HEK293 (cell line): ENCODE measurements at regions not wholly inside any gene's neighbourhood (a gene's known extent, or its start where the extent isn't known, plus 50 kb on each side); places are given as distances from the start of the nearest gene placed in this dataset.

Experiments
- CTCF ChIA-PET: fragments of 350-600 bp; formaldehyde crosslinking; extraction: SDS; loops from one replicate; lab custom pipeline; 2021; ENCODE audit warnings: antibody characterized with exemption; lab: Yijun Ruan, JAX
- POLR2A ChIA-PET: fragments of 300-600 bp; formaldehyde crosslinking; extraction: SDS; loops from one replicate; lab custom pipeline; 2020; ENCODE audit warnings: antibody characterized with exemption, inconsistent platforms; lab: Yijun Ruan, JAX
- H3K27ac ChIP-seq: fragments of 200-500 bp; sonication (Bioruptor generic); 2 replicates; pipeline ENCODE4 v1.5.1; 2014; ENCODE audit warnings: low read depth, low read length, control low read depth, inconsistent platforms; ENCODE audit errors: extremely low read depth
- H3K36me3 ChIP-seq, 2 experiments: fragments of 200-500 bp in 1 of 2; sonication (Bioruptor generic) in 1 of 2; 1 replicate in 1 of 2; 2 replicates in 1 of 2; pipeline ENCODE4 v1.5.1; 2014 to 2017; ENCODE audit warnings: inconsistent platforms in 2 of 2, low read length in 2 of 2; ENCODE audit not compliant: control insufficient read depth in 2 of 2, insufficient read depth in 1 of 2
- H3K4me1 ChIP-seq: fragments of 200-500 bp; sonication (Bioruptor generic); 2 replicates; pipeline ENCODE4 v1.5.1; 2014; ENCODE audit warnings: mild to moderate bottlenecking, low read length, inconsistent platforms; ENCODE audit not compliant: control insufficient read depth, insufficient read depth
- H3K4me3 ChIP-seq: 2 replicates; pipeline ENCODE4 v1.5.1; 2011; ENCODE audit warnings: low read depth, mild to moderate bottlenecking, control low read depth, low read length, moderate library complexity
- H3K9me3 ChIP-seq: fragments of 200-500 bp; sonication (Bioruptor generic); 2 replicates; pipeline ENCODE4 v1.5.1; 2014; ENCODE audit warnings: low read depth, low read length, inconsistent platforms; ENCODE audit not compliant: control insufficient read depth, insufficient read depth
- ATF2 ChIP-seq: fragments of 450-650 bp; formaldehyde crosslinking; IDR thresholded peaks from 2 replicates; pipeline ENCODE4 v1.5.1; 2016; ENCODE audit warnings: missing biosample characterization, missing genetic modification characterization, low read depth
- KLF8 ChIP-seq: fragments of 450-650 bp; formaldehyde crosslinking; IDR thresholded peaks from 2 replicates; pipeline ENCODE4 v1.5.1; 2016; ENCODE audit warnings: missing biosample characterization, missing genetic modification characterization
- OVOL3 ChIP-seq: fragments of 450-650 bp; formaldehyde crosslinking; IDR thresholded peaks from 2 replicates; pipeline ENCODE4 v1.5.1; 2016; ENCODE audit warnings: missing biosample characterization, missing genetic modification characterization
- PRDM1 ChIP-seq: fragments of 450-650 bp; formaldehyde crosslinking; IDR thresholded peaks from 2 replicates; pipeline ENCODE4; 2016; ENCODE audit warnings: missing biosample characterization, missing genetic modification characterization
- RBAK ChIP-seq: fragments of 450-650 bp; formaldehyde crosslinking; IDR thresholded peaks from 2 replicates; pipeline ENCODE4 v1.5.1; 2016; ENCODE audit warnings: missing biosample characterization, missing genetic modification characterization
- REPIN1 ChIP-seq: fragments of 450-650 bp; formaldehyde crosslinking; IDR thresholded peaks from 2 replicates; pipeline ENCODE4 v1.5.1; 2017; ENCODE audit warnings: missing biosample characterization, missing genetic modification characterization, low read depth
- TSHZ1 ChIP-seq: fragments of 450-650 bp; formaldehyde crosslinking; IDR thresholded peaks from 2 replicates; pipeline ENCODE4 v1.5.1; 2016; ENCODE audit warnings: missing biosample characterization, missing genetic modification characterization, borderline replicate concordance
- ZBTB11 ChIP-seq: fragments of 450-650 bp; formaldehyde crosslinking; conservative IDR thresholded peaks from 2 replicates; pipeline ENCODE4 v1.5.1; 2016; ENCODE audit warnings: low read depth, missing biosample characterization, missing genetic modification characterization
- ZFP37 ChIP-seq: fragments of 450-650 bp; formaldehyde crosslinking; IDR thresholded peaks from 2 replicates; pipeline ENCODE4 v1.5.1; 2016; ENCODE audit warnings: missing biosample characterization, missing genetic modification characterization
- ZNF174 ChIP-seq: fragments of 450-650 bp; formaldehyde crosslinking; IDR thresholded peaks from 2 replicates; pipeline ENCODE4 v1.5.0; 2017; ENCODE audit warnings: missing biosample characterization, mild to moderate bottlenecking, missing genetic modification characterization
- ZNF184 ChIP-seq: fragments of 450-650 bp; IDR thresholded peaks from 2 replicates; pipeline ENCODE4 v1.5.1; 2018; ENCODE audit warnings: missing biosample characterization, mild to moderate bottlenecking, missing genetic modification characterization
- ZNF211 ChIP-seq: fragments of 450-650 bp; formaldehyde crosslinking; IDR thresholded peaks from 2 replicates; pipeline ENCODE4 v1.5.1; 2016; ENCODE audit warnings: low read depth, missing biosample characterization, missing genetic modification characterization
- ZNF24 ChIP-seq: fragments of 450-650 bp; formaldehyde crosslinking; IDR thresholded peaks from 2 replicates; pipeline ENCODE4 v1.5.1; 2016; ENCODE audit warnings: missing biosample characterization, missing genetic modification characterization
- ZNF26 ChIP-seq: fragments of 450-650 bp; formaldehyde crosslinking; IDR thresholded peaks from 2 replicates; pipeline ENCODE4 v1.5.1; 2016; ENCODE audit warnings: missing biosample characterization, missing genetic modification characterization
- ZNF354C ChIP-seq: fragments of 450-650 bp; formaldehyde crosslinking; IDR thresholded peaks from 2 replicates; pipeline ENCODE4 v1.5.1; 2016; ENCODE audit warnings: missing biosample characterization, missing genetic modification characterization, low read depth, borderline replicate concordance
- ZNF366 ChIP-seq: fragments of 450-650 bp; formaldehyde crosslinking; conservative IDR thresholded peaks from 2 replicates; pipeline ENCODE4 v1.5.1; 2016; ENCODE audit warnings: missing biosample characterization, missing genetic modification characterization
- ZNF394 ChIP-seq: fragments of 450-650 bp; formaldehyde crosslinking; IDR thresholded peaks from 2 replicates; pipeline ENCODE4 v1.5.1; 2016; ENCODE audit warnings: missing biosample characterization, missing genetic modification characterization, mild to moderate bottlenecking, moderate library complexity, borderline replicate concordance
- ZNF473 ChIP-seq: fragments of 450-650 bp; formaldehyde crosslinking; IDR thresholded peaks from 2 replicates; pipeline ENCODE4 v1.5.1; 2017; ENCODE audit warnings: missing biosample characterization, missing genetic modification characterization
- ZNF510 ChIP-seq: fragments of 450-650 bp; formaldehyde crosslinking; IDR thresholded peaks from 2 replicates; pipeline ENCODE4 v1.5.1; 2018; ENCODE audit warnings: mild to moderate bottlenecking, missing genetic modification characterization, missing biosample characterization; ENCODE audit not compliant: insufficient replicate concordance
- ZNF555 ChIP-seq: fragments of 450-650 bp; formaldehyde crosslinking; conservative IDR thresholded peaks from 2 replicates; pipeline ENCODE4 v1.5.1; 2017; ENCODE audit warnings: missing biosample characterization, mild to moderate bottlenecking, missing genetic modification characterization, inconsistent platforms
- ZNF600 ChIP-seq: fragments of 450-650 bp; formaldehyde crosslinking; IDR thresholded peaks from 2 replicates; pipeline ENCODE4 v1.5.1; 2016; ENCODE audit warnings: missing biosample characterization, missing genetic modification characterization
- ZNF660 ChIP-seq: fragments of 450-650 bp; IDR thresholded peaks from 2 replicates; pipeline ENCODE4 v1.5.1; 2018; ENCODE audit warnings: missing biosample characterization, mild to moderate bottlenecking, missing genetic modification characterization
- ZNF830 ChIP-seq: fragments of 450-650 bp; IDR thresholded peaks from 2 replicates; pipeline ENCODE4 v1.5.0; 2018; ENCODE audit warnings: missing biosample characterization, missing genetic modification characterization, low read depth, mild to moderate bottlenecking, moderate library complexity

- TF ChIP-seq ZNF354C (tag by site-specific recombination) (no peak), ZNF366 (tag by site-specific recombination) (no peak), ZFP37 (tag by site-specific recombination) (no peak), ZNF473 (tag by site-specific recombination) (no peak)
- TF ChIP-seq, all 188 proteins: peak for 0
Observed at GRCh38 chr7:22629056-22629455, 97.9 kb upstream of the IL6 start (continued).

GRCh38 chr7:22628112-22628511 lies 98.9 kb upstream of the IL6 start:
- Histone ChIP-seq H3K9me3 (no peaks in the 10 kb centered on the region), H3K27ac (no peak overlapping the region), H3K4me1 (no peaks in the 10 kb centered on the region), H3K4me3 (no peak overlapping the region), H3K36me3 (no peaks in the 10 kb centered on the region)
- TF ChIP-seq ZNF394 (tag by site-specific recombination) = no peak
- TF ChIP-seq ZNF174 (tag by site-specific recombination) = no peak
- no peak for TF ChIP-seq KLF8 (tag by site-specific recombination)
- TF ChIP-seq ZNF660 (tag by site-specific recombination) = no peak
- TF ChIP-seq OVOL3 (tag by site-specific recombination) = no peak
- TF ChIP-seq ZNF830 (tag by site-specific recombination) = no peak
- TF ChIP-seq RBAK (tag by site-specific recombination) = no peak
- ChIA-PET POLR2A (no interaction called here), CTCF (interaction anchor here (0.6 kb wide), 1 partner anchor 525 kb away, joined by 3 read pairs; no protein-coding TSS in a partner anchor)

GRCh38 chr7:22627136-22627535 lies 99.9 kb upstream of the IL6 start:
- Histone ChIP-seq H3K36me3 (no peaks in the 10 kb centered on the region), H3K4me1 (no peaks in the 10 kb centered on the region), H3K9me3 (no peaks in the 10 kb centered on the region), H3K4me3 (no peak overlapping the region), H3K27ac (no peak overlapping the region)
- CTCF ChIA-PET = interaction anchor here (1.2 kb wide), 1 partner anchor 429 kb away, joined by 5 read pairs; no protein-coding TSS in a partner anchor
- TF ChIP-seq ZNF555 (tag by site-specific recombination) (no peak), ZNF600 (tag by site-specific recombination) (no peak), ZNF24 (tag by site-specific recombination) (no peak), PRDM1 (no peak), ZNF26 (no peak), ATF2 (no peak), ZBTB11 (tag by site-specific recombination) (no peak), ZNF211 (tag by site-specific recombination) (no peak), ZNF184 (no peak), REPIN1 (tag by site-specific recombination) (no peak), TSHZ1 (tag by site-specific recombination) (no peak), ZNF510 (no peak)
- POLR2A ChIA-PET = no interaction called here
